Breast epithelium (tissue), 3 donors: ENCODE measurements at regions not wholly inside any gene's neighbourhood (a gene's known extent, or its start where the extent isn't known, plus 50 kb on each side); places are given as distances from the start of the nearest gene placed in this dataset.

Experiments used
- CTCF ChIP-seq, 3 donors: fragments of 450-650 bp; IDR thresholded peaks; one replicate each; pipeline ENCODE4 v1.5.1; 2016 to 2017; ENCODE audit warnings: antibody characterized with exemption in 3 of 3, mild to moderate bottlenecking in 3 of 3, moderate library complexity in 3 of 3
- POLR2A ChIP-seq: fragments of 450-650 bp; IDR thresholded peaks from one replicate; pipeline ENCODE4 v1.6.1; 2016; ENCODE audit warnings: antibody characterized with exemption, mild to moderate bottlenecking, moderate library complexity
- POLR2AphosphoS5 ChIP-seq, 3 donors: sonication (generic); formaldehyde crosslinking; IDR thresholded peaks; one replicate each; pipeline ENCODE4 v1.6.1; 2017; ENCODE audit warnings: antibody characterized with exemption in 3 of 3

- TF ChIP-seq POLR2A = no peak
- no peak for TF ChIP-seq CTCF (IDR thresholded peaks at IDR 0.05)
- TF ChIP-seq POLR2AphosphoS5 (IDR thresholded peaks at IDR 0.05) = no peak
Observed at GRCh38 chr7:123372368-123372767, 162.0 kb downstream of the IQUB start.
